HG03196 (cell line): ENCODE measurements at regions not wholly inside any gene's neighbourhood (a gene's known extent, or its start where the extent isn't known, plus 50 kb on each side); places are given as distances from the start of the nearest gene placed in this dataset.
"Not testable (repeated sequence)": the region's sequence is repeated elsewhere in the genome, so short reads cannot be mapped to it uniquely, and the experiment has no call there.

Experiments used
- ATAC-seq: cut with Tn5 transposase; IDR thresholded peaks from one replicate; pipeline ENCODE4 v1.9.1; 2021; ENCODE audit not compliant: unreplicated experiment

- ATAC-seq, result no peak
These were observed 149.3 kb upstream of the TGFBR2 start for GRCh38 chr3:30457081-30457480.

GRCh38 chr3:30457726-30458125 lies 148.7 kb upstream of the TGFBR2 start:
- no peak for ATAC-seq

- ATAC-seq, result no peak
These were observed 147.8 kb upstream of the TGFBR2 start for GRCh38 chr3:30458376-30459171.

GRCh38 chr3:30461311-30461710 lies 145.1 kb upstream of the TGFBR2 start:
- no peak for ATAC-seq

GRCh38 chr3:30462721-30463470 lies 143.5 kb upstream of the TGFBR2 start:
- no peak for ATAC-seq

- ATAC-seq, result no peak
These were observed 142.0 kb upstream of the TGFBR2 start for GRCh38 chr3:30464381-30464780.

- ATAC-seq, result no peak
These were observed 140.9 kb upstream of the TGFBR2 start for GRCh38 chr3:30465454-30465853.

GRCh38 chr3:30467596-30468238 lies 138.7 kb upstream of the TGFBR2 start:
- ATAC-seq, result no peak

GRCh38 chr3:30469133-30469532 lies 137.3 kb upstream of the TGFBR2 start:
- ATAC-seq, result no peak

- no peak for ATAC-seq
These were observed 135.9 kb upstream of the TGFBR2 start for GRCh38 chr3:30470496-30470895.

GRCh38 chr3:30471066-30471465 lies 135.3 kb upstream of the TGFBR2 start:
- ATAC-seq, result no peak

- ATAC-seq, result no peak
These were observed 134.5 kb upstream of the TGFBR2 start for GRCh38 chr3:30471796-30472489.

- no peak for ATAC-seq
These were observed 132.9 kb upstream of the TGFBR2 start for GRCh38 chr3:30473374-30474051.

- no peak for ATAC-seq
These were observed 132.0 kb upstream of the TGFBR2 start for GRCh38 chr3:30474371-30474770.

GRCh38 chr3:30475038-30475808 lies 131.2 kb upstream of the TGFBR2 start:
- peak; percentile 89 for ATAC-seq

GRCh38 chr3:30475809-30476178 lies 130.6 kb upstream of the TGFBR2 start:
- ATAC-seq, result no peak

GRCh38 chr3:30476368-30477084 lies 129.9 kb upstream of the TGFBR2 start:
- no peak for ATAC-seq

- ATAC-seq, result no peak
These were observed 129.1 kb upstream of the TGFBR2 start for GRCh38 chr3:30477149-30477921.

GRCh38 chr3:30479737-30480136 lies 126.7 kb upstream of the TGFBR2 start:
- ATAC-seq, result not testable (repeated sequence)
